Right atrium auricular region (tissue), 2 donors: ENCODE measurements at regions not wholly inside any gene's neighbourhood (a gene's known extent, or its start where the extent isn't known, plus 50 kb on each side); places are given as distances from the start of the nearest gene placed in this dataset.

Experiments used
- DNase-seq: peaks from one replicate; pipeline ENCODE4 v3.0.0-alpha.2; 2019; ENCODE audit warnings: low spot score
- H3K27ac ChIP-seq, 2 donors: fragments of 200-600 bp; sonication (generic); 1 replicate in 1 of 2; 2 replicates in 1 of 2; pipeline ENCODE4 v1.5.1; 2016 to 2019
- H3K27me3 ChIP-seq, 2 donors: fragments of 200-600 bp; sonication (generic); one replicate each; pipeline versions ENCODE4 v1.5.1 to v1.6.0; 2017 to 2019
- H3K36me3 ChIP-seq: fragments of 200-600 bp; sonication (generic); one replicate; pipeline ENCODE4 v1.5.1; 2016
- H3K4me1 ChIP-seq, 2 donors: fragments of 200-600 bp; sonication (generic); one replicate each; pipeline versions ENCODE4 v1.5.1 to v1.6.0; 2017 to 2019
- H3K4me3 ChIP-seq, 2 donors: fragments of 200-600 bp; sonication (generic); 1 replicate in 1 of 2; 2 replicates in 1 of 2; pipeline ENCODE4 v1.5.1; 2017 to 2019; ENCODE audit warnings: mild to moderate bottlenecking in 1 of 2, moderate library complexity in 1 of 2
- H3K9me3 ChIP-seq, 2 donors: fragments of 200-600 bp; sonication (generic); one replicate each; pipeline ENCODE4 v1.5.1; 2019
- TF ChIP-seq, protein P1 (sequence below), 2 donors: fragments of 200-600 bp; sonication (generic); IDR thresholded peaks; one replicate each; pipeline ENCODE4 v1.5.1; 2019; ENCODE audit warnings: antibody characterized with exemption in 2 of 2

DNA sequence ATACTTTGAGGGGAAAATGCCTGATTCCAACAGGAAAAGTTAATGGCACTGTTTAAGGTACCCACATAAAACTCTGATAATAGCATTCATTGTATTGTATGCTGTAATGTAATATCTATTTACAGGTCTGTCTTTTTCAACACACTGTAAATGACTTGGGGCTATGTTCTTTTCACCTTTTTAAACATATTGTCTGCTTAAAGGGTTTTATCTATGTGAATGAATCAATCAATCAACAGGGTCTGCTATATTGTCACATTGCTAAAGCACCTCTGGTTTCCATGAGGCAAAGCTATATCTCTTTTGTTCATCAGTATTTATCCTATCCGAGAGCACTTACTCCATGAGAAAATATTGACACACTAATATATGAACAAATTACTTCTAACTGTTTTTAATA, 288.0 kb downstream of the SLC6A15 start:
- no peak overlapping the region for H3K4me3 ChIP-seq
- no peaks in the 10 kb centered on the region for H3K27me3 ChIP-seq
- TF ChIP-seq, protein P1, sequence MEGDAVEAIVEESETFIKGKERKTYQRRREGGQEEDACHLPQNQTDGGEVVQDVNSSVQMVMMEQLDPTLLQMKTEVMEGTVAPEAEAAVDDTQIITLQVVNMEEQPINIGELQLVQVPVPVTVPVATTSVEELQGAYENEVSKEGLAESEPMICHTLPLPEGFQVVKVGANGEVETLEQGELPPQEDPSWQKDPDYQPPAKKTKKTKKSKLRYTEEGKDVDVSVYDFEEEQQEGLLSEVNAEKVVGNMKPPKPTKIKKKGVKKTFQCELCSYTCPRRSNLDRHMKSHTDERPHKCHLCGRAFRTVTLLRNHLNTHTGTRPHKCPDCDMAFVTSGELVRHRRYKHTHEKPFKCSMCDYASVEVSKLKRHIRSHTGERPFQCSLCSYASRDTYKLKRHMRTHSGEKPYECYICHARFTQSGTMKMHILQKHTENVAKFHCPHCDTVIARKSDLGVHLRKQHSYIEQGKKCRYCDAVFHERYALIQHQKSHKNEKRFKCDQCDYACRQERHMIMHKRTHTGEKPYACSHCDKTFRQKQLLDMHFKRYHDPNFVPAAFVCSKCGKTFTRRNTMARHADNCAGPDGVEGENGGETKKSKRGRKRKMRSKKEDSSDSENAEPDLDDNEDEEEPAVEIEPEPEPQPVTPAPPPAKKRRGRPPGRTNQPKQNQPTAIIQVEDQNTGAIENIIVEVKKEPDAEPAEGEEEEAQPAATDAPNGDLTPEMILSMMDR (IDR thresholded peaks at IDR 0.05) = no peak
- H3K9me3 ChIP-seq = no peaks in the 10 kb centered on the region
- no peaks in the 10 kb centered on the region for H3K36me3 ChIP-seq
- H3K27ac ChIP-seq = no peak overlapping the region
- no peak for DNase-seq
- H3K4me1 ChIP-seq = no peaks in the 10 kb centered on the region

- DNase-seq = no peak
- TF ChIP-seq, protein P1 (IDR thresholded peaks at IDR 0.05) = no peak
- Histone ChIP-seq H3K4me3 (no peak overlapping the region), H3K36me3 (no peaks in the 10 kb centered on the region), H3K27ac (no peak overlapping the region), H3K27me3 (no peaks in the 10 kb centered on the region), H3K4me1 (no peaks in the 10 kb centered on the region), H3K9me3 (no peaks in the 10 kb centered on the region)
Measured at GRCh38 chr12:84619053-84619571, 293.5 kb downstream of the SLC6A15 start.

GRCh38 chr12:84607170-84607819, 305.3 kb downstream of the SLC6A15 start:
- no peak for DNase-seq
- H3K27me3 ChIP-seq = no peaks in the 10 kb centered on the region
- TF ChIP-seq, protein P1 (IDR thresholded peaks at IDR 0.05) = no peak
- no peak overlapping the region for H3K27ac ChIP-seq
- H3K36me3 ChIP-seq = no peaks in the 10 kb centered on the region
- H3K4me3 ChIP-seq = no peak overlapping the region
- no peaks in the 10 kb centered on the region for H3K4me1 ChIP-seq
- H3K9me3 ChIP-seq = no peaks in the 10 kb centered on the region

DNA sequence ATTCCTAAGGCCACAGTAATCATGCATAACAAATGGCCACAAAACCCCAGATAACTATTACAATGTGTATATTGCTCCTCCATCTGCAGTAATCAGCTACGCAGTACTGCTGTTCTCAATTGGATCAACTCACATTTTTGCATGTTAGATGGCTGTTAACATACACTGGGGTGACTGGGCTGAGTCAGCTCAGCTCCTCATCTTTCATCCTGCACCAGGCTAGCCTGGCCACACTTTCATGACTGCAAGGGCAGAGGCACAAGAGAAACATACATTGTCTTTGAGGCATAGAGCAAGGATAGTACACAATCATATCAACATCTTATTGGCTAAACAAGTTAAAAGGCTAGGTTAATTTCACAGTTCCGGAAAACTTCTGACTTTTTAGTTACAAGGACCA, 306.6 kb downstream of the SLC6A15 start:
- TF ChIP-seq, protein P1 (IDR thresholded peaks at IDR 0.05) = no peak
- Histone ChIP-seq H3K36me3 (no peaks in the 10 kb centered on the region), H3K27ac (no peak overlapping the region), H3K4me3 (no peak overlapping the region), H3K27me3 (no peaks in the 10 kb centered on the region), H3K4me1 (no peaks in the 10 kb centered on the region), H3K9me3 (no peaks in the 10 kb centered on the region)
- DNase-seq = no peak

- Histone ChIP-seq H3K27ac (no peak overlapping the region), H3K4me1 (no peaks in the 10 kb centered on the region), H3K27me3 (no peaks in the 10 kb centered on the region), H3K36me3 (no peaks in the 10 kb centered on the region), H3K4me3 (no peak overlapping the region), H3K9me3 (no peaks in the 10 kb centered on the region)
- TF ChIP-seq, protein P1 (IDR thresholded peaks at IDR 0.05) = no peak
- DNase-seq = no peak
Measured at GRCh38 chr12:84604551-84604950, 308.0 kb downstream of the SLC6A15 start.
